GM21360 (cell line): ENCODE measurements at regions not wholly inside any gene's neighbourhood (a gene's known extent, or its start where the extent isn't known, plus 50 kb on each side); places are given as distances from the start of the nearest gene placed in this dataset.
A peak's percentile ranks its signal among the peaks of the same experiment; 100 is the strongest.

ENCODE experiments used
- ATAC-seq: cut with Tn5 transposase; IDR thresholded peaks from one replicate; pipeline ENCODE4 v1.9.1; 2021; ENCODE audit warnings: mild to moderate bottlenecking, moderate library complexity; ENCODE audit not compliant: unreplicated experiment

DNA sequence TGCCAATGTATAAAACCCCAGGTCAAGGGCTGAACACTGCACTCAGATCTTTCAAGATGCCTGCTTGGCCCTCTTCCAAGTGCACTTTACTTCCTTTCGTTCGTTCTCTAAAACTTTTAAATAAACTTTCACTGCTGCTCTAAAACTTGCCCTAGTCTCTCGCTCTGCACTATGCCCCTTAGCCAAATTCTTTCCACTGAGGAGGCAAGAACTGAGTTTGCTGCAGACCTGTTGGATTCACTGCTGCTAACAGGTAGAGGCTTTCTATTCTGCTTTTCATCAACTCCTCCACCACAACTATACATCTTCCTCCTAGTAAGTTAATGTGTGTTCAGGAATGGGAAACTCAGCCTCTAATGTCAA, 467.9 kb downstream of the MBD2 start:
- no peak for ATAC-seq

GRCh38 chr18:53755914-53756609, 468.4 kb downstream of the MBD2 start:
- no peak for ATAC-seq

GRCh38 chr18:53754154-53754553, 470.3 kb downstream of the MBD2 start:
- no peak for ATAC-seq

DNA sequence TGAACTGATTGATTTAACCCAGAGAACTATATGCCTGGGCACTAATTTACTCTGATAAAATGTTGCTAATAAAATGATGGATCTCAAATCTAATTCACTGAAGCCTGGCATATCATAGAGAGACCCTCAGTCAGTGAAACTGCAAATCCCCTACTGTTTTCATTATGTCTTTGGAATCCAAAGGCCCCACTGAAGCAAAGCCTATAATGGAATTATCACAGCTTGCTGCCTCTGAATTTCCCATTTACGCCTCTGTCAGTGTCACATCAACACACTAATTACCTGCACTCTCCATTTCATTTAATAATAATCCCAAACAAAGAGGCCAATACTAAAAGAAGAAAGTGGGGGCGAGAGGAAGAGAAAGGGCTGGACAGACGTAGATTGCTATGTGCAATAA, 470.9 kb downstream of the MBD2 start:
- no peak for ATAC-seq

DNA sequence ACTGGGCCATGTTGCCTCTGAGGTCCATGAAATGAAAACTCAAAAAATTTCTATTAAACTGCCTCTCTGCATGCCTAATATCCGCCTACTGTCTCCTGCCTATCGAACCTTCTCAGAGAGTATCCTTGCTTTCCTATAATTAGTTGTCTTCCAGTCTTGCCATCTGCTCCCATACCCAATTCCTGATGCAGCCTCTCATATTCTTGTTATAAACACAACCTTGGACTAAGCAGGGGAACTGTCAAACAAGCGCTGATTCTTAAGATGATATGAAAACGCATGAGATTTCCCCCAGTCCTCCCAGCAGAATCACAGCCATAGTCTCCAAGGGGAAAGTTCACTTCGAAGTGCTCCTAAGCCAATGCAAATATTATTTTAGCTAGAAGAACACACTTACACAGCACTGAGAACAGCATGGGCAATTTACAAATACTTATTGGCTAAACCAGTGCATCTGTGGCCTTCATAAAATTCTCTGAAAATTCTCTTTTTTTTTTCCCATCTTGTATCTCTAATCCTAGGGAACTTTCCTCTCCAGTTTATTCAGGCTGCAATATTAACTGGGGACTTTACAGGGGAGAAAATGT, 471.6 kb downstream of the MBD2 start:
- ATAC-seq, result no peak

- ATAC-seq, result no peak
Observed at GRCh38 chr18:53749766-53750165, 474.7 kb downstream of the MBD2 start.

DNA sequence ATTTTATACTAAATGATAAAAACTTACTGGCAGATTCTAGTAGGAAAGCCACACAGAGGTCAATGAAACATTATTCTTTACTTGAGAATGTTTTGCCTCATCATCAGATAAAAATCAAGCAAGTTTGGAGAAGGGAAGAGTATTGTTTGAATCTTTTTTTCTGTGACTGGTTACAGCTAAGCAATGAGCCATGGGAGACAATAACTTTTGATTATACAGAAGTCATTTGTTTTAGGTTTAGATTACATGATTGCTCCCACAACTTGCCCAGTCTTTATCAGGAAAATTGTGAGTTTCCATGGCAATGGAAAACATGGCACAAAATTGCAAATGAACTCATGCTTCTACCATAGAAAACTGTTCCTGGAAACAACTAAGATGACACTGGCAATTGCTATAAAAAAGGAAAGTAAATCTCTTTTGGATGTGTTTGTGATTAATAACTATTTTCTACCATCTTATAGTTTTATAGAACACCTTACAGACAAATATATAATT, 476.8 kb downstream of the MBD2 start:
- ATAC-seq, result no peak

DNA sequence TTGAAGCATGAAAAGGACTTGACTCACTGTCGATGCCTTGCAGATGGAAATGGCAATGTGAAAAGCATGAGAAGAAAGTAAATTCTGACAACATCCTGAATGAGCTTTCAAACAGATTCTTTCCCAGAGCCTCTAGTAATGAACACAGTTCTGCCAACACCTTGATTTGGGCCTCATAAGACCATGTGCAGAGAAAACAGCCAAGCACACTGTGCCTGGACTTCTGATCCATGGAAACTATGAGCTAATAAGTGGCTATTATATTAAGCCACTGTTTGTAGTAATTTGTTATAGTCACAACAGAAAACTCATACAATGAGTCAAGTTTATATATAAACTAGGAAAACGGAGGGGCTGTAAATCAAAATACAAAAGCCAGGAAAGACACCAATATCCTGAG, 477.3 kb downstream of the MBD2 start:
- ATAC-seq, result no peak

DNA sequence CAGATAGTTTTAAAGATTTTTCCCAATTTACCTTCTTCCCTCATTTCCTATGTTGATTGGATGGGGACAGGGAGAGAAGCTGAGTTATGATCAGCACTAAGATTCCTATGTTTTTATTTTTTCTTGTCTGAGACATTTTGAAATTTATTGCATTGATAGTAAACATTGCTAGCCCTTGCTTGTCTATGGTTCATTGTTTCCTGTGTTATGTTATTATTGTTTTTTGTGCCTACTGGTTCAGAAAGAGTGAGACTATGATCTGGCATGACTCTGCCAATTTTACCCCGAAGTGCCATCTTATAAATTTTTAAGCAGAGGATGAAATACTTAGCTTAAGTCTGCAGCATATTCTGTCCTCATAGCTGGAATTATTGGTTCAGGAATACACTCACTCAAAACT, 478.5 kb downstream of the MBD2 start:
- no peak for ATAC-seq

- no peak for ATAC-seq
Observed at GRCh38 chr18:53745224-53745967, 479.1 kb downstream of the MBD2 start.

DNA sequence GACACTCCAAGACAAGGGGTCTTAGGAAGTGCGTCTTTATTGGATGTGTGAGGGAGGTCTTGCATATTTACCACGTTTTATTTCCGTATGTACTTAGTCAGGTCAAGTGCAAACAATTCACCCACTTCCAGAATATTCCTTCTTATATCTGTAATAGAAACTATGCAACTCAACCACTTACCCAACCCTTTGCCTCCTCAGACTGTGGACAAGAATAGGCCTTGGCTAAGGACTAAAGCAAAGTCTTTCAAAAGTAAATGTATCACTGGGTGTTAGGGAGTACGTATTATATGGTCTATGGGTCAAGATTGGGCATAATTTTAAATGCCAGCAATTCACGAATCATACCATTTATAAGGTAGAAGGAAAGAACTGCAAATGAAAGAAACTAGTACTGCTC, 484.8 kb downstream of the MBD2 start:
- no peak for ATAC-seq

DNA sequence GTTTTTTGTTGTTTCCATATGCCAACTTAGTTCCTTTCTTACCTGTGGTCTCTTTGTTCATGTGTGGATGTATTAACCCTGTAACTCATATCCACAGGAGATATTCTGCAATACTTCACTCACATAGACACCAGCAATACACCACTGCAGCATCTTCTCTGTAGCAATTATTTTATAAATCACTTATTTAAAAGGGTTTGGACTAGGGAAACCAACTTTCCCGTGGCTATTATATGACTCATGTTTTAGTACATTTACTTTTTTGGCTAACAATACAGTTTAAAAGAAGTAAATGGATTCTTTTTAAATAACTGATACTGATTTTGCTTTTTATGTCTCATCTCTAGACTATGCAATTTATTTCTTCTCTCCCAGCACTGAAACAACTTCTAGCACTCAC, 488.9 kb downstream of the MBD2 start:
- no peak for ATAC-seq

- ATAC-seq, result no peak
Observed at GRCh38 chr18:53715243-53715853, 509.1 kb downstream of the MBD2 start.

DNA sequence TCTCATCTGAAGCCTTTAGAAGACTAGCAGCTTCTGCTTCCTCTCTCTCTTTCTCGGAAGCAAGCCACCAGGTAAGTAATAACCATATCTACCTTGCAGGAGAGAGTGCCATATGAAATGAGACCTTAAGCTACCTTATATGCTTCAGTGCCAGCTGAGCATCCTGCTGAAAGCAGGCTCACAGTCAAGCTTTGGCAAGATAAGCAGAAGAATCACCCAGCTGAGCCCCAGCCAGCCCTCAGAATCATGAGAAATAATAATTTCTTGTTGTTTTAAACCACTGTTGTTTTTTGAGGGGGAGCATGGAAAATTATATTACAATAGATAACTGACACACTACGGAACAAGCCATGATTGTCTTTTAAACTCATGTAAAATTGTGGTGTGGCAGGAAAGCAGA, 514.4 kb downstream of the MBD2 start:
- ATAC-seq, result no peak

DNA sequence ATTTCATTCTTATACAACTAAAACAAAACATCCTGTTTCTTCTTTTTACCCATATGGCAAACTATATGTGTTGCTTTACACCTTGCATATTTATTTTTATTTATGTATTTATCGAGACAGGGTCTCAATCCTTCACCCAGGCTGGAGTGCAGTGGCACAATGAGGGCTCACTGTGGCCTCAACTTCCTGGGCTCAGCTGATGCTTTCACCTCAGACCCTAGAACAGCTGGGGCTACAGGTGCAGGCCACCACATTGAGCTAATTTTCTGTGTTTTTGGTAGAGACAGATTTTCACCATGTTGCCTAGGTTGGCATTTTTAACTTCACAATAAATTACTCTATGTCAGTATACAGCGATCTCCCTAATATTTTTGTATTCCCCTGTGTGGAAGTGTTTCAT, 522.0 kb downstream of the MBD2 start:
- ATAC-seq, result no peak

DNA sequence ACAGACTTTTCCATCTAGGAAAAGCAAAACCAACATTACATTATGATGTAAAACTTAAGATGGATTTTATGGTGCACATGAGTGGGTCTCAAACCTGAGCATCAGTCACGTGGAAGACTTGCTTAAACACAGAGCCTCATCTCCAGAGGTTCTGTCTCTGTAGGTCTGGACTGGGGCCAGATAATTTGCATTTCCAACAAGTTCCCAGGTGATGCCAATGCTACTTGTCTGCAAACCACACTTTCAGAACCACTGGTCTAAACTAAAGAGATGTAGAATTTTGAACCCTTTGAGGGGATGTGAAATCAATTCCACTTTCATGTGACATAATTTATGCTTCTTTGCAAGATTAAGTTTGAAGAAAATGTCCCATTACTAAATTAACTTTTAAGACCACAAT, 522.8 kb downstream of the MBD2 start:
- no peak for ATAC-seq

DNA sequence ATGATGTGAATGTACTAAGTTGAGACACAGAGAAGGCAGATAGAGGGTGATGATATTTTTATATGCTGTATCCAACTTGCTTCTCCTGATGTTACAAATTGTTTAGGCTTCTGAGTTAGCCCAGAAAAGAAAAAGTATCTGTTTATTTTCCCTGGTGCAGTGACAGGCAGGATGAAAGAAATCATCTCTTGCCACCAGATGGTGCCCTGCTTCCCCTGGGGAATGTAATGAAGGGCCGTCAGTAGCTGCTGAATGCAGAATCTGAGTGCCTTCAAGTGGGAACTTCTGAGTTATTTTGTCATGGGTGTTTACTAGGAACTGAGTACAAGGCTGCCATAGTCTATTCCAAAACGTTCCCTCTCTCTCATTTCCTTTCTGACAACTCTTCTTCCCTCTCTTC, 525.6 kb downstream of the MBD2 start:
- peak; percentile 58 for ATAC-seq

DNA sequence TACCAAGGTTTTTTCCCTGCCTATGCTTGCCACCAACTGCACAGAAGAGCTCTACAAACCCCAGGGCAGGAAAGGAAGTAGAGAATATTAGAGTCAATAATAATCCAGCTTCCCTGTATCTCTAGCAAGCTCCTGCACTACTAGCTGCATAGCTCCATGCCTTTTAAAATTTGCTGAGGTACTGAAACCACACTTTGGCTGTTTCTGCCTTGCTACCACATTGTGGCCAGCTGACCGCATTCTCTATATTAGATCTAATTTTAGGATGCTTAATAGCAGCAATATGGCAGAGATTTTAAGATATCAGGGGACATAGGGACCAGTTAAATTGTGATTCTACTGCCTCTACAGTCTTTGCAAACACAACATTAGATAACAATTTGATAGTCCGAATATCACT, 534.6 kb downstream of the MBD2 start:
- ATAC-seq, result no peak

DNA sequence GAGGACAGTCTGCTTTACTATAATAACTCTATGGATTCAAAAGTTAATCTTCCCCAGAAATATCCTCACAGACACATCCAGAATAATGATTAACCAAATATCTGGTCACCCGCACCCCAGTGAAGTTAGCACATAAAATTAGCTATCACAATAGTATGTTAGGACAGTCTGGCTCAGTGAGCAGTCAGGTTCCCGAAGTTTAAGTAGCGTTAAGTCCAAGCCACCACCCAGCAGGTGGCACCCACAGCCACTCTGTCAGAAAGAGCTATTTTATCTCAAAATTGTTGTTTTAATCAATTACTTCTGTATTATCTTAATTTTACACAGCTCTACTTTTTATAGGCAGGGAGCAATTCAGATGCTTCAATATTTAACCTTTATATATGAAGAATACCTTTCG, 537.5 kb downstream of the MBD2 start:
- ATAC-seq, result no peak

DNA sequence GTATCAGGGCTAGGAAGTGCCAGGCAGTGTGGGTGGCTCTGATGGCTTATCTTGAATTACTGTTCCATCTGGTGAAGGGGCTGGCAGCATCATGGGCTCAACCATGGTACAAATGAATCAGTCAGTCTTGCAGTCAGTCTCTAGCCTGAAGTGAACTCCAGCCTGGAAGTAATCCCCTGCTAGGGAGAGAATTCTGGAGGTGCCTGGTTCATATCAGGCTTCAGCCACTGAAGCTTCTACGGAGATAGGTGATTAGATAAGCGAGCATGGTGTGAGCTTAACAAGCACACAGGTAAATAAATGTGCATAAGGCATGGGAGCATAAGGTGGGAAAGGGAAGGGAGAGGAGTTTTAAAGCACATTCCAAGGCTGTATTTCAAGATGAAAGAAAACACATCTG, 541.7 kb downstream of the MBD2 start:
- no peak for ATAC-seq

- ATAC-seq, result no peak
Observed at GRCh38 chr18:53677480-53677879, 547.0 kb downstream of the MBD2 start.

DNA sequence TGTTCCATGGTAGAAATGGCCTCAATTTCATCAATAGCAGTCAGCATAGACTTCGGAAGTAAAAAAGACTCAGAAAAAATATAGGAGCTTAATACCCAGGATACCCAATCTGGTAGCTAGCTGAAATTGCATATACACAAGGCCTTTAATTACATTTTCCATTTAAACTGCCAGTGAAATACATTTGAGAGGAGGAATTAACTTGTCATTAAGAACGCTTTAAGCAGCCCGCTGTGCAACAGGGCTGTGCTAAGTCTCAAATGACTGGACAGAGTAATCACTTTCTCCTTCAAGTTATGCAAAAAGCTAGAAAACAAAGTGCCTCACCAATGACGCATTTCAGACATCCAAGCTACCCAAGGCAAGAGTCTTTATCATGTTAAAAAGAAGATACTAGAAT, 558.8 kb downstream of the MBD2 start:
- no peak for ATAC-seq
